ENCODE measurements at regions not wholly inside any gene's neighbourhood (a gene's known extent, or its start where the extent isn't known, plus 50 kb on each side); places are given as distances from the start of the nearest gene placed in this dataset.

GRCh38 chr6:18328070-18328469 lies 59.1 kb upstream of the RNF144B start:
- TF ChIP-seq EZH2 (IDR thresholded peaks at IDR 0.05; ENCODE audit: low read length, missing control alignments): no peak
- TF ChIP-seq, protein P1, sequence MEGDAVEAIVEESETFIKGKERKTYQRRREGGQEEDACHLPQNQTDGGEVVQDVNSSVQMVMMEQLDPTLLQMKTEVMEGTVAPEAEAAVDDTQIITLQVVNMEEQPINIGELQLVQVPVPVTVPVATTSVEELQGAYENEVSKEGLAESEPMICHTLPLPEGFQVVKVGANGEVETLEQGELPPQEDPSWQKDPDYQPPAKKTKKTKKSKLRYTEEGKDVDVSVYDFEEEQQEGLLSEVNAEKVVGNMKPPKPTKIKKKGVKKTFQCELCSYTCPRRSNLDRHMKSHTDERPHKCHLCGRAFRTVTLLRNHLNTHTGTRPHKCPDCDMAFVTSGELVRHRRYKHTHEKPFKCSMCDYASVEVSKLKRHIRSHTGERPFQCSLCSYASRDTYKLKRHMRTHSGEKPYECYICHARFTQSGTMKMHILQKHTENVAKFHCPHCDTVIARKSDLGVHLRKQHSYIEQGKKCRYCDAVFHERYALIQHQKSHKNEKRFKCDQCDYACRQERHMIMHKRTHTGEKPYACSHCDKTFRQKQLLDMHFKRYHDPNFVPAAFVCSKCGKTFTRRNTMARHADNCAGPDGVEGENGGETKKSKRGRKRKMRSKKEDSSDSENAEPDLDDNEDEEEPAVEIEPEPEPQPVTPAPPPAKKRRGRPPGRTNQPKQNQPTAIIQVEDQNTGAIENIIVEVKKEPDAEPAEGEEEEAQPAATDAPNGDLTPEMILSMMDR (conservative IDR thresholded peaks at IDR 0.05 in 1 of 2, IDR thresholded peaks at IDR 0.05 in 1 of 2; ENCODE audit: low read depth in 1 of 2, low read length in 2 of 2): no peak

Data from fibroblast of lung (primary cell).